SK-N-SH treated with all-trans-retinoic acid at 6 μM for 48 hours (cell line): ENCODE measurements at regions not wholly inside any gene's neighbourhood (a gene's known extent, or its start where the extent isn't known, plus 50 kb on each side); places are given as distances from the start of the nearest gene placed in this dataset.

ENCODE experiments used
- ARNTL ChIP-seq: fragments of 450-650 bp; formaldehyde crosslinking; IDR thresholded peaks from 2 replicates; pipeline ENCODE4 v1.5.0; 2020; ENCODE audit warnings: low read depth, mild to moderate bottlenecking, moderate library complexity, borderline replicate concordance
- ESRRG ChIP-seq: fragments of 250-450 bp; sonication (Bioruptor Pico); IDR thresholded peaks from 2 replicates; pipeline ENCODE4 v1.6.1; 2021; ENCODE audit warnings: mild to moderate bottlenecking
- ISL1 ChIP-seq: fragments of 250-450 bp; sonication (Bioruptor Pico); IDR thresholded peaks from 2 replicates; pipeline ENCODE4 v2.1.2; 2022; ENCODE audit warnings: mild to moderate bottlenecking, moderate library complexity
- OSR1 ChIP-seq: fragments of 250-450 bp; sonication (Bioruptor Pico); IDR thresholded peaks from 2 replicates; pipeline ENCODE4 v1.8.0; 2022; ENCODE audit warnings: moderate library complexity, mild to moderate bottlenecking, inconsistent platforms
- SNAI2 ChIP-seq: fragments of 250-450 bp; sonication (Bioruptor Pico); IDR thresholded peaks from 2 replicates; pipeline ENCODE4 v1.5.0; 2020; ENCODE audit warnings: mild to moderate bottlenecking, moderate library complexity
- ZFP3 ChIP-seq: fragments of 250-450 bp; sonication (Bioruptor Pico); IDR thresholded peaks from 2 replicates; pipeline ENCODE4 v1.5.0; 2020; ENCODE audit warnings: mild to moderate bottlenecking, moderate library complexity
- ZNF70 ChIP-seq: fragments of 450-650 bp; formaldehyde crosslinking; IDR thresholded peaks from 2 replicates; pipeline ENCODE4 v1.5.0; 2020; ENCODE audit warnings: mild to moderate bottlenecking, moderate library complexity
- TF ChIP-seq, protein P1 (sequence below): fragments of 250-450 bp; sonication (Bioruptor Pico); IDR thresholded peaks from 2 replicates; pipeline ENCODE4 v1.8.0; 2020; ENCODE audit warnings: mild to moderate bottlenecking, moderate library complexity, borderline replicate concordance

- TF ChIP-seq ARNTL (no peak), SNAI2 (CRISPR knock-in tag) (no peak), OSR1 (CRISPR knock-in tag) (no peak), ISL1 (CRISPR knock-in tag) (no peak), ZFP3 (CRISPR knock-in tag) (no peak), ZNF70 (CRISPR knock-in tag) (no peak), ESRRG (no peak)
- TF ChIP-seq, protein P1, sequence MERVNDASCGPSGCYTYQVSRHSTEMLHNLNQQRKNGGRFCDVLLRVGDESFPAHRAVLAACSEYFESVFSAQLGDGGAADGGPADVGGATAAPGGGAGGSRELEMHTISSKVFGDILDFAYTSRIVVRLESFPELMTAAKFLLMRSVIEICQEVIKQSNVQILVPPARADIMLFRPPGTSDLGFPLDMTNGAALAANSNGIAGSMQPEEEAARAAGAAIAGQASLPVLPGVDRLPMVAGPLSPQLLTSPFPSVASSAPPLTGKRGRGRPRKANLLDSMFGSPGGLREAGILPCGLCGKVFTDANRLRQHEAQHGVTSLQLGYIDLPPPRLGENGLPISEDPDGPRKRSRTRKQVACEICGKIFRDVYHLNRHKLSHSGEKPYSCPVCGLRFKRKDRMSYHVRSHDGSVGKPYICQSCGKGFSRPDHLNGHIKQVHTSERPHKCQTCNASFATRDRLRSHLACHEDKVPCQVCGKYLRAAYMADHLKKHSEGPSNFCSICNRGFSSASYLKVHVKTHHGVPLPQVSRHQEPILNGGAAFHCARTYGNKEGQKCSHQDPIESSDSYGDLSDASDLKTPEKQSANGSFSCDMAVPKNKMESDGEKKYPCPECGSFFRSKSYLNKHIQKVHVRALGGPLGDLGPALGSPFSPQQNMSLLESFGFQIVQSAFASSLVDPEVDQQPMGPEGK (CRISPR knock-in tag): no peak
These were observed 177.1 kb upstream of the PCDH7 start for GRCh38 chr4:30543057-30543456.
